Omental fat pad (tissue), 3 donors: ENCODE measurements at regions not wholly inside any gene's neighbourhood (a gene's known extent, or its start where the extent isn't known, plus 50 kb on each side); places are given as distances from the start of the nearest gene placed in this dataset.

Experiments used
- ATAC-seq: fragments of 150-250 bp; one replicate; pipeline ENCODE4 v1.9.1; 2016; ENCODE audit warnings: mild to moderate bottlenecking, moderate library complexity; ENCODE audit not compliant: low FRiP score
- DNase-seq: peaks from one replicate; pipeline ENCODE4 v3.0.0-alpha.2; 2019; ENCODE audit warnings: low spot score
- TF ChIP-seq, protein P1 (sequence below), 3 donors: fragments of 450-650 bp; IDR thresholded peaks; one replicate each; pipeline ENCODE4 v1.5.1; 2016 to 2017; ENCODE audit warnings: antibody characterized with exemption in 3 of 3, mild to moderate bottlenecking in 3 of 3, moderate library complexity in 2 of 3

DNA sequence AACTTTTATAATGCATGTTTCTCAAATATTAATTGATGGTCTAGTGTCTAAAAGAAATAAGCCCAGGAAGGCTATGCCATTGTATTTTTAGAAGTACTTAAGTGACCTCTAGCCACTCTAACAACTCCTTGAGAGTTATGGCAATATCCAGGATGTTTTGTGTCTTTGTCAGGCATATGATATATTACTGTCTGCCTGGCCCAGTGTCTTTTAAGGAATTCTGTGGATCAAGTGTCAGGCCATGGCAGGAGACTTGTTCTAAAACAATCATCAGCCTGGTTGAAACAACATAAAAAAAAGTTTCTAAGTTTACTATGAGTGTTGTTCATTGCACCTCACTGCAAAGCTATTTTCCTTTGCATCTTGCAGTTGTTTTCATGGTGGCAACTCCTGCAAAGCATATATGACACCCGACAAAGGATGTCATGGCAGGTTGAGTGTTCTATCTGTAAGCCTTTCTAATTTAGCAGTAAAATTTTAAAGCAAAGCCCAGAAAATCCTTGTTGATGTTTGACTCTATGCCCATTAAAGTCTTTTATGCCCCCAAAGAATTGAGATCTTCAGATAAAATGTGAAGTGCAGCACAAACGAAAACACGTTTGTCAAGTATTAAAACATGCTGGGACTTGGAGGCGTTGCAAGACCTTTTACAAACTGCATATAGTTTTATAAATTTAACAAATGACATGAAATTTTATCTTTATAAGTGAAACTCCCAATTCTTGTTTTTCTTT lies 89.5 kb upstream of the SLC38A2 start:
- ATAC-seq (no peak), DNase-seq (no peak)
- TF ChIP-seq, protein P1, sequence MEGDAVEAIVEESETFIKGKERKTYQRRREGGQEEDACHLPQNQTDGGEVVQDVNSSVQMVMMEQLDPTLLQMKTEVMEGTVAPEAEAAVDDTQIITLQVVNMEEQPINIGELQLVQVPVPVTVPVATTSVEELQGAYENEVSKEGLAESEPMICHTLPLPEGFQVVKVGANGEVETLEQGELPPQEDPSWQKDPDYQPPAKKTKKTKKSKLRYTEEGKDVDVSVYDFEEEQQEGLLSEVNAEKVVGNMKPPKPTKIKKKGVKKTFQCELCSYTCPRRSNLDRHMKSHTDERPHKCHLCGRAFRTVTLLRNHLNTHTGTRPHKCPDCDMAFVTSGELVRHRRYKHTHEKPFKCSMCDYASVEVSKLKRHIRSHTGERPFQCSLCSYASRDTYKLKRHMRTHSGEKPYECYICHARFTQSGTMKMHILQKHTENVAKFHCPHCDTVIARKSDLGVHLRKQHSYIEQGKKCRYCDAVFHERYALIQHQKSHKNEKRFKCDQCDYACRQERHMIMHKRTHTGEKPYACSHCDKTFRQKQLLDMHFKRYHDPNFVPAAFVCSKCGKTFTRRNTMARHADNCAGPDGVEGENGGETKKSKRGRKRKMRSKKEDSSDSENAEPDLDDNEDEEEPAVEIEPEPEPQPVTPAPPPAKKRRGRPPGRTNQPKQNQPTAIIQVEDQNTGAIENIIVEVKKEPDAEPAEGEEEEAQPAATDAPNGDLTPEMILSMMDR (IDR thresholded peaks at IDR 0.05), result no peak

DNA sequence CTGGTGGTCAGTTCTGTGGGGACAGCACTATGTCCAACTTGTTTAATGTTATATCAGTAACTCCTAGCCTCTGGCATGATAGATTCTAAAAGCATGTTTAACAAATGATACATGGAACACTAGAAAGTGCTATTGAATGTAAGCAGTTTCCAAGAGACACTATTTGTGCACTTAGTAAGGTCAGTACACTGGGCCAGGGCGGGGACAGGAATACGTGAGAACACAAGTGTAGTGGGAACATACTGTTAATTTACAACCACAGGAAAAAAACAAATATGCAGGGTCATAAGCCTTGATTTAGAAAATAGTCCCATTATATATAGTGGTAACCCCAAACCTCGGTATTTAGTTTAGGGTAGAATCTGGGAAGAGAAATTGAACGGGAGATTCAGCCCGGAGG lies 88.9 kb upstream of the SLC38A2 start:
- no peak for DNase-seq

DNA sequence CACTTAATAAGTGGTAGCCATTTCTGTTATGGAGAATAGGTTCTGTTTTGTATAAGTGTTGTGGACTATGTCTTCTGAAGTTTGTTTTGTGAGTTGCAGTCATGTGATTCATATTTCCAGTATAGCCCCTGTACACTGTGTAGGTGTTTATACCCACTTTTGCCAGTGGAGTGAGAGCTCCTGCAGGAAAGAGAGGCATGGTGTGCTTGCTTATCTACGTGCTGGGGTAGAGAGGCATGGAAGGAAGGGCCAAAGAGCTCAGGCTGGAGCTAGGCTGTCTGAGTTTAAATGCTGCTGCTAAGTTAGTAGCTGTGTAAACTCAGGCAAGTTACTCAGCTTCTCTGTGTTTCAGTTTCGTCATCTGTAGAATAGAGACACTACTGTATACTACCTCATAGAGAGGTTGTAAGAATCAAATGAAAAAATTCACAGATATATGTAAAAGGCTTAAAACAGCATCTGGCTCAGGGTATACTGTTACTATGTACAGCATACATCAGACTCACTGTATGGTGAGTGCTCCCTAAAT lies 88.2 kb upstream of the SLC38A2 start:
- ATAC-seq (no peak), DNase-seq (no peak)
- TF ChIP-seq, protein P1 (IDR thresholded peaks at IDR 0.05), result no peak

More for the DNA sequence above, 88.9 kb upstream of the SLC38A2 start:
- TF ChIP-seq, protein P1 (IDR thresholded peaks at IDR 0.05), result no peak
- no peak for ATAC-seq

DNA sequence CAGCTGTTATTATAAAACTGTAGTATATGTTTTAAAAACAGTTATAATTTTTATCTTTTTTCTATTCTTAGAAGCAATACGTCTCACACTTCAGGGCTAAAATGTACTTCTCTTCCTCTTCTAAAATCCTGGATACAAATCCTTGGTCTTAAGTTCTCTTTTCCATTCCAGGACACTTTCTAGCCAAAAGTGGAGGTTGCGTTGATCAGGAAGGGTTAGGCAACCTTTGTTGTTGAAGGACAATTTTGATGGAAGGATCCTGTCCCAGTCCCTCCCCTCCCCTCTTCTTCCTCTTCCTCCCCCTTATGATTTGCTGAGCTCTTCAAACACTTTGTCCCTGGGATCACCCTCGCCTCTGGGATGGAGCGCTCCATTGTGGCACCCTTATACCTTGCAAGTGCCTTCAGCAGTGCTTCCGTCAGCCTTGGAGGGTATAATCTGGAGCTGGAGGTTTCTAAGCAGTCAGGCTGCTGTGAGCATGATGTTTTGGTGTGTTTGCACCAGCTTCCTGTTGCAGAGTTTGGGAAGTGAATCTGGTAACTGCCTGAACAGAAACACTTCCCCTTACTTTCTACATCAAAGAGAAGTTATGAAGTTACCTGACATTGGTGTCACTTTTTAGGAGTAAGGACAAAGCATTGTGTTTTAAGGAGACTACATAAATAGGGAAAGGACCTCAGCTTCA lies 87.4 kb upstream of the SLC38A2 start:
- TF ChIP-seq, protein P1 (IDR thresholded peaks at IDR 0.05), result no peak
- no peak for ATAC-seq
- DNase-seq, result no peak

DNA sequence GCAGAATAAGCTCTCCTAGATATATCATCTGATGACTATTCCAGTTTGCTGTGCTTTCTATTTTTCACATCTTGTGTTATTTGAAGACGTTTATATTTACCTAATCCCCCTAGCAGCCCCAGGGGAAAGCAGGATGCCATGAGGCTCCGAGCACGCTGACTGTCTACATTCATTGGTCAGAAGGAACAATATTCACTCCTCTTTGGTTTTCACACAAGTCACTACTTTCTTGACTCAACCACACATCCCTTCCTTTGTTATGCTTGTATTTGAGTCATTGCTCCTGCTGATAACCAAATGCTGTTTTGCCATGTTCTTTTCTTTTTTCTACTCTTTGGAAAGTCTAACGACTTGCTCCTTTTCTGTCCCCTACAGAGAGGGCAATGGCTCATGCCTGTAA lies 86.5 kb upstream of the SLC38A2 start:
- ATAC-seq (no peak), DNase-seq (no peak)
- TF ChIP-seq, protein P1 (IDR thresholded peaks at IDR 0.05), result no peak

DNA sequence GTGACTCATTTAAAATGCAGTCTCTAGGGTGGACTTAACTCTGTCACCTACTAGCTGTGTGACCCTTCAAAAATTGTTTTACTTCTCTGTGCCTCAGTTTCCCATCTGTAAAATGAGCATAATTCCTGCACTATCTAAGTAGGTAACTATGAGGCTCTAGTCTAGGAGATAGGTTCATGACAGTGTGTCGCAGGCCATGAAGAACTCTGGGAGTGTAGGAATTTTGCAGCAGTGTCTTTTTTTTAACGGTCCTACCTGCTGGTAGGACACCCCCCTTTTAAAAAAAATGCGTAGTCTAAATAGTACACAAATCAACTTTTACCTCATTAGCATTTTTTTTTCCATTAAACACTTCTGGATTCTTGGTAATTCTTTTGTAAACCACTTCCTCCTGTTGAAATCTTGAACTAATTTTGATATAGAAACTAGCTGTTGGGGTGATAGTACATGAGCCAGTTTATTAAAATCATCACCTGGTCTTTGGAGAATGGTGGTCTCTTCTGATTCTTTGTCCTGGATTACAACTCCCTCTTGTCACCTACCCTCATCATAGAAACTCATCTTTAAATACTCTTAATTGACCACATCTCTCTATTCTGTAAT lies 86.0 kb upstream of the SLC38A2 start:
- TF ChIP-seq, protein P1 (IDR thresholded peaks at IDR 0.05), result no peak
- ATAC-seq (no peak), DNase-seq (no peak)
